GM21786 (cell line): ENCODE measurements at regions not wholly inside any gene's neighbourhood (a gene's known extent, or its start where the extent isn't known, plus 50 kb on each side); places are given as distances from the start of the nearest gene placed in this dataset.
"Not testable (repeated sequence)": the region's sequence is repeated elsewhere in the genome, so short reads cannot be mapped to it uniquely, and the experiment has no call there.

Experiments used
- ATAC-seq: cut with Tn5 transposase; IDR thresholded peaks from one replicate; pipeline ENCODE4 v1.9.1; 2021; ENCODE audit not compliant: unreplicated experiment

GRCh38 chr20:7147220-7147601 lies 379.7 kb downstream of the BMP2 start:
- ATAC-seq: no peak

GRCh38 chr20:7151676-7152470 lies 384.4 kb downstream of the BMP2 start:
- no peak for ATAC-seq

- no peak for ATAC-seq
These were observed 387.8 kb downstream of the BMP2 start for GRCh38 chr20:7155282-7155681.

- ATAC-seq: no peak
These were observed 388.3 kb downstream of the BMP2 start for GRCh38 chr20:7155794-7156193.

- ATAC-seq: no peak
These were observed 392.4 kb downstream of the BMP2 start for GRCh38 chr20:7159903-7160302.

- ATAC-seq: no peak
These were observed 394.2 kb downstream of the BMP2 start for GRCh38 chr20:7161690-7162089.

GRCh38 chr20:7171911-7172310 lies 404.4 kb downstream of the BMP2 start:
- ATAC-seq: no peak

- no peak for ATAC-seq
These were observed 407.1 kb downstream of the BMP2 start for GRCh38 chr20:7174554-7174953.

- not testable (repeated sequence) for ATAC-seq
These were observed 408.3 kb downstream of the BMP2 start for GRCh38 chr20:7175827-7176226.

GRCh38 chr20:7178004-7178403 lies 410.5 kb downstream of the BMP2 start:
- no peak for ATAC-seq

- no peak for ATAC-seq
These were observed 413.0 kb downstream of the BMP2 start for GRCh38 chr20:7180256-7181045.

GRCh38 chr20:7189231-7189630 lies 421.7 kb downstream of the BMP2 start:
- ATAC-seq: no peak

GRCh38 chr20:7193681-7194080 lies 426.2 kb downstream of the BMP2 start:
- no peak for ATAC-seq

GRCh38 chr20:7195704-7196103 lies 428.2 kb downstream of the BMP2 start:
- no peak for ATAC-seq

GRCh38 chr20:7196481-7196880 lies 429.0 kb downstream of the BMP2 start:
- no peak for ATAC-seq

GRCh38 chr20:7199861-7200260 lies 432.4 kb downstream of the BMP2 start:
- no peak for ATAC-seq

GRCh38 chr20:7207186-7207798 lies 439.8 kb downstream of the BMP2 start:
- no peak for ATAC-seq

GRCh38 chr20:7210910-7211309 lies 443.4 kb downstream of the BMP2 start:
- ATAC-seq: no peak

- ATAC-seq: no peak
These were observed 446.7 kb downstream of the BMP2 start for GRCh38 chr20:7214081-7214740.

- no peak for ATAC-seq
These were observed 450.1 kb downstream of the BMP2 start for GRCh38 chr20:7217606-7218005.

GRCh38 chr20:7220755-7221154 lies 453.3 kb downstream of the BMP2 start:
- no peak for ATAC-seq
